GM12865 (cell line): ENCODE measurements at regions not wholly inside any gene's neighbourhood (a gene's known extent, or its start where the extent isn't known, plus 50 kb on each side); places are given as distances from the start of the nearest gene placed in this dataset.

ENCODE experiments used
- DNase-seq: peaks from one replicate; pipeline ENCODE4 v3.0.0; 2010; ENCODE audit warnings: low read depth
- H3K4me3 ChIP-seq: 2 replicates; pipeline ENCODE4 v1.5.1; 2011; ENCODE audit warnings: mild to moderate bottlenecking, low read depth, low read length, control low read depth
- CTCF ChIP-seq: IDR thresholded peaks from 2 replicates; pipeline ENCODE4 v1.5.1; 2011; ENCODE audit warnings: low read length, control low read depth, low read depth, inconsistent platforms; ENCODE audit not compliant: insufficient read depth; ENCODE audit errors: missing control alignments

- DNase-seq, result no peak
- TF ChIP-seq CTCF, result no peak
- H3K4me3 ChIP-seq, result no peak overlapping the region
Measured at GRCh38 chr1:30012455-30013440, 710.6 kb downstream of the MATN1 start.

- no peak for DNase-seq
- no peak for TF ChIP-seq CTCF
- H3K4me3 ChIP-seq, result no peak overlapping the region
Measured at GRCh38 chr1:30011970-30012369, 711.4 kb downstream of the MATN1 start.

GRCh38 chr1:30010506-30011106, 712.8 kb downstream of the MATN1 start:
- no peak overlapping the region for H3K4me3 ChIP-seq
- no peak for TF ChIP-seq CTCF
- no peak for DNase-seq

- H3K4me3 ChIP-seq, result no peak overlapping the region
- DNase-seq, result no peak
- TF ChIP-seq CTCF, result no peak
Measured at GRCh38 chr1:30009720-30010119, 713.7 kb downstream of the MATN1 start.

- DNase-seq, result no peak
- no peak overlapping the region for H3K4me3 ChIP-seq
- no peak for TF ChIP-seq CTCF
Measured at GRCh38 chr1:30008998-30009657, 714.3 kb downstream of the MATN1 start.

- TF ChIP-seq CTCF, result no peak
- H3K4me3 ChIP-seq, result no peak overlapping the region
- DNase-seq, result no peak
Measured at GRCh38 chr1:30008372-30008997, 714.9 kb downstream of the MATN1 start.
